ENCODE measurements at regions not wholly inside any gene's neighbourhood (a gene's known extent, or its start where the extent isn't known, plus 50 kb on each side); places are given as distances from the start of the nearest gene placed in this dataset.

- Histone ChIP-seq H3K4me1 (ENCODE audit: control insufficient read depth in 4 of 4, insufficient read depth in 4 of 4, low read length in 3 of 4) (no peaks in the 10 kb centered on the region), H3K9me3 (ENCODE audit: control insufficient read depth in 4 of 4, low read length in 3 of 4) (peaks cover 0 to 10% (median 0%) of the 10 kb centered on the region in 4 donors), H3K4me3 (ENCODE audit: low read depth in 1 of 3, low read length in 3 of 3) (no peak overlapping the region), H3K27me3 (ENCODE audit: control insufficient read depth in 4 of 4, insufficient read depth in 4 of 4, low read length in 3 of 4) (no peaks in the 10 kb centered on the region), H3K27ac (ENCODE audit: low read depth in 1 of 2, low read length in 2 of 2) (no peak overlapping the region), H3K36me3 (ENCODE audit: control insufficient read depth in 4 of 4, insufficient read depth in 3 of 4, low read depth in 1 of 4, low read length in 3 of 4) (no peaks in the 10 kb centered on the region), H3K9ac (ENCODE audit: low read depth in 1 of 2, low read length in 2 of 2) (no peak overlapping the region)
- TF ChIP-seq ZBTB33 (IDR thresholded peaks at IDR 0.05): no peak
- TF ChIP-seq RXRA (IDR thresholded peaks at IDR 0.05): no peak
- no peak for TF ChIP-seq NR2F2 (IDR thresholded peaks at IDR 0.05)
- TF ChIP-seq EGR1 (IDR thresholded peaks at IDR 0.05; ENCODE audit: low read depth in 2 of 2): no peak
- no peak for DNase-seq (ENCODE audit: low spot score)
Observed at GRCh38 chr4:164337219-164337944, 416.5 kb upstream of the SMIM31 start.

GRCh38 chr4:164343472-164343976 lies 410.4 kb upstream of the SMIM31 start:
- Histone ChIP-seq H3K9me3 (ENCODE audit: control insufficient read depth in 4 of 4, low read length in 3 of 4) (peaks cover 0 to 11% (median 2%) of the 10 kb centered on the region in 4 donors), H3K36me3 (ENCODE audit: control insufficient read depth in 4 of 4, insufficient read depth in 3 of 4, low read depth in 1 of 4, low read length in 3 of 4) (no peaks in the 10 kb centered on the region), H3K9ac (ENCODE audit: low read depth in 1 of 2, low read length in 2 of 2) (no peak overlapping the region), H3K4me3 (ENCODE audit: low read depth in 1 of 3, low read length in 3 of 3) (no peak overlapping the region), H3K4me1 (ENCODE audit: control insufficient read depth in 4 of 4, insufficient read depth in 4 of 4, low read length in 3 of 4) (no peaks in the 10 kb centered on the region), H3K27me3 (ENCODE audit: control insufficient read depth in 4 of 4, insufficient read depth in 4 of 4, low read length in 3 of 4) (no peaks in the 10 kb centered on the region), H3K27ac (ENCODE audit: low read depth in 1 of 2, low read length in 2 of 2) (no peak overlapping the region)
- DNase-seq (ENCODE audit: low spot score): no peak
- TF ChIP-seq FOXA1 (IDR thresholded peaks at IDR 0.05) (no peak), ZBTB33 (IDR thresholded peaks at IDR 0.05) (no peak), FOXA2 (IDR thresholded peaks at IDR 0.05) (no peak), EGR1 (IDR thresholded peaks at IDR 0.05; ENCODE audit: low read depth in 2 of 2) (no peak), ATF3 (IDR thresholded peaks at IDR 0.05) (no peak), TAF1 (conservative IDR thresholded peaks at IDR 0.05) (no peak), JUND (IDR thresholded peaks at IDR 0.05) (no peak), REST (IDR thresholded peaks at IDR 0.05) (no peak), CTCF (IDR thresholded peaks at IDR 0.05; ENCODE audit: low read depth, low read length, missing input control) (no peak), HNF4G (IDR thresholded peaks at IDR 0.05) (no peak), MAX (IDR thresholded peaks at IDR 0.05) (no peak), YY1 (IDR thresholded peaks at IDR 0.05) (no peak), GABPA (IDR thresholded peaks at IDR 0.05 in 1 of 2, conservative IDR thresholded peaks at IDR 0.05 in 1 of 2) (no peak), HNF4A (conservative IDR thresholded peaks at IDR 0.05) (no peak), NR2F2 (IDR thresholded peaks at IDR 0.05) (no peak), SP1 (IDR thresholded peaks at IDR 0.05) (no peak), RXRA (IDR thresholded peaks at IDR 0.05) (no peak), RAD21 (IDR thresholded peaks at IDR 0.05) (no peak)
- WGBS: 67% methylated on average over 3 of the region's 3 CpGs

Data from liver (tissue), 8 donors.